Neural progenitor cell (in vitro differentiated cells): ENCODE measurements at regions not wholly inside any gene's neighbourhood (a gene's known extent, or its start where the extent isn't known, plus 50 kb on each side); places are given as distances from the start of the nearest gene placed in this dataset.

Experiments used
- CTCF ChIP-seq: fragments of 200-600 bp; sonication (generic); IDR thresholded peaks from 2 replicates; pipeline ENCODE4 v1.5.1; 2017; ENCODE audit warnings: antibody characterized with exemption, mild to moderate bottlenecking
- EZH2 ChIP-seq: fragments of 200-600 bp; sonication (generic); IDR thresholded peaks from 2 replicates; pipeline ENCODE4 v1.6.1; 2017; ENCODE audit warnings: antibody characterized with exemption, mild to moderate bottlenecking, moderate library complexity

GRCh38 chr6:135673501-135674309 is 176.2 kb upstream of the AHI1 start:
- no peak for TF ChIP-seq CTCF
- TF ChIP-seq EZH2: no peak
